ENCODE measurements at regions not wholly inside any gene's neighbourhood (a gene's known extent, or its start where the extent isn't known, plus 50 kb on each side); places are given as distances from the start of the nearest gene placed in this dataset.
A peak's percentile ranks its signal among the peaks of the same experiment; 100 is the strongest.
"Not testable (repeated sequence)": the region's sequence is repeated elsewhere in the genome, so short reads cannot be mapped to it uniquely, and the experiment has no call there.

- intact Hi-C loops (cut with DNase I) = no loop called here
Observed at GRCh38 chr16:47977802-47978201, 178.0 kb downstream of the ABCC12 start.

DNA sequence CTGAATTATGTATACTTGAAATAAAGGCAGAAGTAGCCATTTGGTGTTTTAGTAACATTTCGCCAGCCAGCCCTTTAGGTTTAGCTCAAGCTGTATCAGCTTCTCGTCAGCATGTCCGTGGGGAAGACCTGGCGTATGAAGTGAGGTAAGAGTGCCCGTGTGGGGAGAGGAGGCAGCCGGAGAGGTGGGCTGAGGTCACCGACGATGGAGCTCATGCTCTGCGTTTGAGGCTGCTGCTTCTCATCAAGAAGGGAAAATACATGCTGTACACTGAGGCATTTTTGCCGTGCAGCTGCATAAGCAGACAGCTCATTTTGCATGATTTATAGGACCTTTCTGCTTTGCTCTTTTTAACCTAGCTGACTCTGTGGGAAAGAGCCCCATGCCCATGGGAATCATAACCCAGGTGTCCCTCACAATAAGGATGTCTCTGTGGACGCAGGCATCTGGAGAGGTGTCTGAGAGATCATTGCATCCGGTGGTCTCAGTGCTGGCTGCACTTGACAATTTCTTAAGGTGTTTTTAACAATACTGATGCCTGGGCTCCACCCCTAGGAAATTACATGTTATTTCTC lies 179.1 kb downstream of the ABCC12 start:
- intact Hi-C loops (cut with DNase I) = no loop called here
- no peak for DNase-seq (ENCODE audit: low spot score)

More at GRCh38 chr16:47977802-47978201, 178.0 kb downstream of the ABCC12 start:
- DNase-seq (ENCODE audit: low spot score) = no peak

DNA sequence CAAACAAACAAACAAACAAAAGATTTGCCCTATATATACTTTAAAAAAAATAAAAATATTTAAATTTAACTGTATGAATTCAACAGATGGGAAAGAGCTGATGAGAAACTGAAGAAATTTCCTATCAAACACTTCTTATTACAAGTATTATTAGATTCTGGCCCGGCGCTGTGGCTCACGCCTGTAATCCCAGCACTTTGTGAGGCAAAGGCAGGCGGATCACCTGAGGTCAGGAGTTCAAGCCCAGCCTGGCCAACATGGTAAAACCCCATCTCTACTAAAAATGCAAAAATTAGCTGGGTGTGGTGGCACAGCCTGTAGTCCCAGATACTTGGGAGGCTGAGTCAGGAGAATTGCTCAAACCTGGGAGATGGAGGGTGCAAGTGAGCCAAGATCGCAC lies 180.8 kb downstream of the ABCC12 start:
- intact Hi-C loops (cut with DNase I) = not testable (repeated sequence)
- peak; percentile 56 for DNase-seq (ENCODE audit: low spot score)

DNA sequence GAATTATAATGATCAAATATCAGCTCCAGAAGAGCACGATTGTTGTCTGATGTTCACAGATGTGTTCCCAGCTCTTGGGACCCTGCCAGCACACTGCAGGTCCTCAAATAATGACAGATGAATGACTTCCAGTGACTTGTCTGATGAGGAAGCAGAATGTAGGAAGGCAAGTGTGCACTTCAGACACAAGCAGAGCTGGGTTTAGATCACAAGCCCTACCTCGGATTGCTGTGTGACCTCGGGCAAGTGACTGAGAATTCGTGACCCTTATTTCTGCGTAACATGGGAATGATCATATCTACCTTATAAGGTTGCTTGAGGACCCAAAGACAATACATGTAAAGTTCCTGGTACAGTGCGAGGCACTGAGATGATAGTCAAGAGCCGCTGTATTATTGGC lies 182.2 kb downstream of the ABCC12 start:
- intact Hi-C loops (cut with DNase I) = no loop called here
- no peak for DNase-seq (ENCODE audit: low spot score)

- DNase-seq (ENCODE audit: low spot score) = no peak
- intact Hi-C loops (cut with DNase I) = no loop called here
Observed at GRCh38 chr16:47972246-47972985, 183.4 kb downstream of the ABCC12 start.

GRCh38 chr16:47971225-47971624 lies 184.6 kb downstream of the ABCC12 start:
- intact Hi-C loops (cut with DNase I) = no loop called here
- no peak for DNase-seq (ENCODE audit: low spot score)

DNA sequence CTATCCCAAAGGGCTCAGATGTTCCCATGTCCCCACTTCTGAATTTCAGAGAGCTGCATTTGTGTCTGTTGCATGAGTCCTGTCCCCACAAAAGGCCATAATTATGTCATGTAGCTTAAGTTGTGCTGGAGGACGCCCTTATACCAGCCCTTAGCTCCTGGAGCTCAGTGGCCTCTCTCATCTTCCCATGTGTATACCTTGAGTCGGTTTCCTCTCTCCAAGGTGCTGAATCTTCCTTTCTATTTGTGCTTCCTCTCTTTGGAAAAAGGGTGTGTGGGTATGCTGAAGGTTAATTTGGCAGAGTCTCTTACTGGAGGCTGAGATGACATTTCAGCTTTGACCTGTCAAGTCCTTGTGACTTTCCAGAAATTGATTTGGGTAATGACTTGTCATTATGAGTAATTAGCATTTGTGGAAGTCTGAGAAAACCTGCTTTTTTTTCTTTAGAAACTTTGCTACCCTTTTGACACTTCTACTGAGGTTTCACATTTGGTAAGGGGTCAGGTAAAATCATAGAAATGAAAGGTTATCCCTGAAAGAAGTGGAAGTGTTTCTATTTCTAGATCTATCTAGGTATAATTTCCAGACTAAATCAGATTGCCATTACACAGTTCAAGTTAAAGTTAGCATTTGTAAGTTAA lies 185.4 kb downstream of the ABCC12 start:
- intact Hi-C loops (cut with DNase I) = no loop called here
- DNase-seq (ENCODE audit: low spot score) = no peak

DNA sequence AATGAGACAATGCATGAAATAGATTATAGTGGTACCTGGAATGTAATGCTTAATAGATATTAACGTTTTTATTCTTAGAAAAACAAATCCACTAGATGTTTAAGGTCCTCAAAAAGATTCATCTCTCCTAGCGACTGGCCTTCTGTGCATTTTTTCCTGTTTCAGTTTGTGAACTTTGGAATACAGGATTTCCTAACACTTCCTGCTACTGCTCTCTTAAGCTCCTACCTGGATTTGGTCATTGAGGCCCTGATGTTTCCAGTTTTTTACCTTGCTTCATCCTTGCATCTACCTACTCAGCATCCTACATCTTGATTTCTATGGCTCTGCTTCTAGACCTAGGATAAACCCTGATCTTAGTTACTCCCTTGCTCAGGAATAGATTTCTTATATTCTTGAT lies 188.4 kb downstream of the ABCC12 start:
- intact Hi-C loops (cut with DNase I) = no loop called here
- DNase-seq (ENCODE audit: low spot score) = no peak

GRCh38 chr16:47966325-47966724 lies 189.5 kb downstream of the ABCC12 start:
- no peak for DNase-seq (ENCODE audit: low spot score)
- intact Hi-C loops (cut with DNase I) = no loop called here

DNA sequence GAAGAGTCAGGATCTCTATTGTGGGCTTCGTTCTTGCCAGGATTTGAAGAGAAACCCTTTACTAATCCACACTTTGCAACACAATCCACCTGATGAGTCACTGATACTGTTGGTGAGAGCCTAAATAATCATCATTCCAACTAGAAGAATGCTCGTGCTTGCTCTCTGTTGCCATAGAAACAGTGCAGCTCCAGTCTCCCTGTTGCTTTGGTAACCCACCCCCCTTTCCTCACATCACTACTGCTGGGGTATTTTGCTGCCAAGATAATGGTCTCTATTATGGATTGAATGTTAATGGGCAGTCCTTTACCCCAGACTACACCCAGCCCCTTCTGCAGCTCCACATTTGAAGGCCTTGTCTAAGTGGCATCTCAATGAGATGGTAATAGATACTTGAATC lies 190.4 kb downstream of the ABCC12 start:
- intact Hi-C loops (cut with DNase I) = no loop called here
- no peak for DNase-seq (ENCODE audit: low spot score)

DNA sequence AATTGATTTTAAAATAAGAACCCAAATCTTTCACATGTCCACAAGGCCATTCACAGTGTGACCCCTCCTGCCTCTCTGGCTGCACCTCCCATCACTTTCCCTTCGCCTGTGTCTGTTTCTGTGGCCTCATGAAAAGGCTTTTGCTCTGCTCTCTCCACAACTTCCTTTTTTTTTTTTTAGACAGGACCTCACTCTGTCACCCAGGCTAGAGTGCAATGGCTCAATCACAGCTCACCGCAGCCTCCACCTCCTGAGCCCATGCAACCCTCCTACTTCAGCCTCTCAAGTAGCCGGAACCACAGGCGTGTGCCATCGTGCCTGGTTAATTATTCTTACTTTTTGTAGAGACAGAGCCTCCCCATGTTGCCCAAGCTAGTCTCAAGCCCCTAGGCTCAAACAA lies 197.1 kb downstream of the ABCC12 start:
- peak; percentile 45 for DNase-seq (ENCODE audit: low spot score)
- intact Hi-C loops (cut with DNase I) = no loop called here

DNA sequence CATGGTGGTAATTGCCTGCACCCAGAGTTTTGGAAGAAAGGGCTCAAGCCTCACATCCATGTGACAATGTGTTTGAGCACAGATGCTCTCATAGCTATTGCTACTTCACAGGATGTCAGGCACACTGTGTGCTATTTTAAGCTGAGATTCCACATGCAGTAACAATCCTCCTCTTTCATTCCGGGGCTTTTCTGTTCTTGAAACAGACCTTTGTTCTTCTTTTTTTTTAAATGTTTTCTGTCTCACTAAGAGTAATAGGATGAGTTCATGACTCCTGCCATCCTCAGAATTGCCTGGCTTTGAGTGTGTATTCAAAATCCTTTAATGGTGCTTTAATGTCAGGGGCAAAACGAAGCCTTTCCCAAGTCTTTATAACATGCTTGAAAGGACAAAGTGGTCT lies 198.9 kb downstream of the ABCC12 start:
- DNase-seq (ENCODE audit: low spot score) = no peak
- intact Hi-C loops (cut with DNase I) = no loop called here

DNA sequence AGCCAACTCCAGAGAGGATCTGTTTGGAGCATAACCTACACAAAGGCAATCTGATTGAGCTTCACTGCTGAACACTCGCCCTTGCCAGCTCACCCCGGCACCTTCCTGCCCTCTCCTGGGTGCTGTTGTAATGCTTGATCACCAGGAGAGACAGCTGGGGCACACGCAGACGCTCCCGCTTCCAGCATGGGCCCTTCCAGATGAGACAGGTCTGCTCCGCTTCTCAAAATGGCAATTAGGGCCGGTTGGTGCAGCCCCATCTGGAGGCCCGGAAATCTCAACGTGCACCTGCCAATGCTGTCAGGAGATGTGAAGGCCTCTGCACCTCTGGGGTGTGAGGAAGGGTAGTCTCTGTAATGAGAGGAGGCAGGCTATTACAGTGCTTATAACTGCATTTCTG lies 206.1 kb downstream of the ABCC12 start:
- intact Hi-C loops (cut with DNase I) = no loop called here
- no peak for DNase-seq (ENCODE audit: low spot score)

DNA sequence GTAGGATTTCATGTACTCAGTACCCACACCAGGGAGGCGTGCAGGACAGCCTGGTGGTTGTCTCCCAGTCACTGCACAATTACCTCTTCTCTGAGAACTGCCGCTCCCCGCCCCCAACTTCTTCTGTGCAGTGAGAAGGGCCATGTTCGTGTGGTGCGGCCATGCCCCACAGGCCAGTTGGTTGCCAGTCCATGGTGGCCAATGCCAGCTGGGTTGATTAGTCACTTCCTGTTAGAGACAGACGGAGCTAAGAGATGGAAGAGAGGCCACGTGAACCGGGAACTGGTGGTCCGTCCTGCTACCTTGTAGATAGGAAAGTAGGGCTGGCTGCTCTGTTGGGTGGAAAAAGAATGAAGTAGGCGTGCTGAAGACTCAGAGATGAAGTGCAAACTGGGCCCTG lies 206.5 kb downstream of the ABCC12 start:
- no peak for DNase-seq (ENCODE audit: low spot score)
- intact Hi-C loops (cut with DNase I) = no loop called here

DNA sequence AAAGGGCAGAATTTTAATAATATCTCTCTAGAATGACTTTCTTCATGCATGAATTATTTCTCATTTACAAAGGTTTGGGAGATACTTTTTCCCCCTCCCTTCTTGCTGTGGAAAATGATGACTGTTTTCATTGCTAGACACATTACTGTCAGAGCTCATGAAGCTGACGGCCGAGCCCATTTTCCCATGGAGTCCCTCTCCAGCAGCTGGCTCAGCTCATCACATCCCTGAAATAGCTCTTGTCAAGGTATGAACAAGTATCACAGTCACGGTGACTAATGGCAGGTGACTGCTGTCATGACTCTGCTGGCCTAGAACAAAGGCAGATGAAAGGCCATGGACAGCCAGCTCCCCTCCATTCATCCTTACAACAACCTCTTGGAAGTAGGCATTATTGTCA lies 208.1 kb downstream of the ABCC12 start:
- no peak for DNase-seq (ENCODE audit: low spot score)

GRCh38 chr16:47946092-47946491 lies 209.7 kb downstream of the ABCC12 start:
- DNase-seq (ENCODE audit: low spot score) = no peak
- intact Hi-C loops (cut with DNase I) = no loop called here

More for the DNA sequence above, 208.1 kb downstream of the ABCC12 start:
- intact Hi-C loops (cut with DNase I) = no loop called here

DNA sequence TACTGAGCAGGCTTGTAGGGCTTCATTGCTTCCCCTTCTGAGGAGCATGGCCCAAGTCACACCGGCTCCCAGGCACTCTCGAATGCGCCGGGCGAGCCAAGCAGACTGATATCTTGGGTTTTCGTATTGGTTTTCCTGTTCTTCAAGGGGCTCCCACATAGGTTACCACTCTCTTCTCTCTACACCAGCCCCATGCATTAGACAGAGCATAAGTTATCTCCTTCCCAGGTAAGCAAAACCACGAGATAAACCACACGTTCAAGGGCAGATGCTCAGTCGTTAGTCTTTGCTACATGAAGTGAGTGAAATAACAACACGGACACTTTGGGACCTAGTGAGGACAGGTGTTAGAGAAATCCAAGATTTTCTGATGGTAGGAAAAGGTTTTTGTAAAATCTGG lies 211.2 kb downstream of the ABCC12 start:
- intact Hi-C loops (cut with DNase I) = no loop called here

GRCh38 chr16:47943235-47943634 lies 212.6 kb downstream of the ABCC12 start:
- intact Hi-C loops (cut with DNase I) = no loop called here
- DNase-seq (ENCODE audit: low spot score) = no peak

More for the DNA sequence above, 211.2 kb downstream of the ABCC12 start:
- no peak for DNase-seq (ENCODE audit: low spot score)

- intact Hi-C loops (cut with DNase I) = no loop called here
- DNase-seq (ENCODE audit: low spot score) = no peak
Observed at GRCh38 chr16:47940466-47940865, 215.3 kb downstream of the ABCC12 start.

- intact Hi-C loops (cut with DNase I) = no loop called here
- no peak for DNase-seq (ENCODE audit: low spot score)
Observed at GRCh38 chr16:47939680-47940079, 216.1 kb downstream of the ABCC12 start.

- intact Hi-C loops (cut with DNase I) = no loop called here
- DNase-seq (ENCODE audit: low spot score) = no peak
Observed at GRCh38 chr16:47938272-47938671, 217.5 kb downstream of the ABCC12 start.

Data from posterior vena cava (tissue), 2 donors.